Colonic mucosa (tissue), 4 donors: ENCODE measurements at regions not wholly inside any gene's neighbourhood (a gene's known extent, or its start where the extent isn't known, plus 50 kb on each side); places are given as distances from the start of the nearest gene placed in this dataset.

ENCODE experiments used
- DNase-seq: peaks from one replicate; pipeline ENCODE4 v3.0.0-alpha.2; 2020
- H3K27ac ChIP-seq: fragments of 200-600 bp; one replicate; pipeline ENCODE4 v1.8.0; 2021
- H3K27me3 ChIP-seq: fragments of 200-600 bp; one replicate; pipeline ENCODE4 v1.8.0; 2021
- H3K36me3 ChIP-seq: fragments of 200-600 bp; one replicate; pipeline ENCODE4 v1.8.0; 2021
- H3K4me1 ChIP-seq: fragments of 200-600 bp; one replicate; pipeline ENCODE4 v1.8.0; 2021; ENCODE audit warnings: mild to moderate bottlenecking
- H3K4me3 ChIP-seq: fragments of 200-600 bp; one replicate; pipeline ENCODE4 v1.8.0; 2021
- H3K9ac ChIP-seq, 2 donors: one replicate each; pipeline ENCODE4 v1.7.0; 2013; ENCODE audit warnings: control low read depth in 2 of 2, low read depth in 2 of 2, low read length in 2 of 2
- H3K9me3 ChIP-seq: fragments of 200-600 bp; one replicate; pipeline ENCODE4 v1.8.0; 2021
- CTCF ChIP-seq: fragments of 200-600 bp; IDR thresholded peaks from one replicate; pipeline ENCODE4 v1.8.0; 2022; ENCODE audit warnings: antibody characterized with exemption, mild to moderate bottlenecking
- intact Hi-C: fragments of 100-400 bp; cut with DNase I; formaldehyde crosslinking; loops from one replicate; pipeline ENCODE4 v1.14.1; 2022
- donor health status: healthy.
- donor health status: DM: no; HTN: no; CAD: no.
- donor health status: DM: no; HTN: no; CAD: no.

GRCh38 chr5:43851741-43852140 lies 248.8 kb downstream of the NNT start:
- no peak for TF ChIP-seq CTCF
- Histone ChIP-seq H3K9ac (no peak overlapping the region), H3K4me1 (no peaks in the 10 kb centered on the region), H3K36me3 (no peaks in the 10 kb centered on the region), H3K27ac (no peak overlapping the region), H3K4me3 (no peak overlapping the region), H3K9me3 (no peaks in the 10 kb centered on the region), H3K27me3 (no peaks in the 10 kb centered on the region)
- DNase-seq = no peak
- intact Hi-C loops = no loop called here

GRCh38 chr5:43840424-43841125 lies 237.6 kb downstream of the NNT start:
- no peaks in the 10 kb centered on the region for H3K4me1 ChIP-seq
- no peak overlapping the region for H3K4me3 ChIP-seq
- DNase-seq = no peak
- no peak for TF ChIP-seq CTCF
- no peaks in the 10 kb centered on the region for H3K27me3 ChIP-seq
- intact Hi-C loops = no loop called here
- no peaks in the 10 kb centered on the region for H3K9me3 ChIP-seq
- no peak overlapping the region for H3K27ac ChIP-seq
- no peaks in the 10 kb centered on the region for H3K36me3 ChIP-seq
- H3K9ac ChIP-seq = no peak overlapping the region

- H3K36me3 ChIP-seq = no peaks in the 10 kb centered on the region
- intact Hi-C loops = no loop called here
- no peaks in the 10 kb centered on the region for H3K4me1 ChIP-seq
- H3K4me3 ChIP-seq = no peak overlapping the region
- no peak for TF ChIP-seq CTCF
- H3K9ac ChIP-seq = no peak overlapping the region
- no peaks in the 10 kb centered on the region for H3K27me3 ChIP-seq
- DNase-seq = no peak
- no peak overlapping the region for H3K27ac ChIP-seq
- no peaks in the 10 kb centered on the region for H3K9me3 ChIP-seq
Observed at GRCh38 chr5:43839218-43839617, 236.2 kb downstream of the NNT start.

GRCh38 chr5:43837996-43838395 lies 235.0 kb downstream of the NNT start:
- Histone ChIP-seq H3K27ac (no peak overlapping the region), H3K36me3 (no peaks in the 10 kb centered on the region), H3K9ac (no peak overlapping the region), H3K9me3 (no peaks in the 10 kb centered on the region), H3K27me3 (no peaks in the 10 kb centered on the region), H3K4me3 (no peak overlapping the region), H3K4me1 (no peaks in the 10 kb centered on the region)
- no peak for DNase-seq
- intact Hi-C loops = no loop called here
- TF ChIP-seq CTCF = no peak

GRCh38 chr5:43837091-43837490 lies 234.1 kb downstream of the NNT start:
- H3K9ac ChIP-seq = no peak overlapping the region
- H3K27ac ChIP-seq = no peak overlapping the region
- no peak overlapping the region for H3K4me3 ChIP-seq
- no peaks in the 10 kb centered on the region for H3K4me1 ChIP-seq
- TF ChIP-seq CTCF = no peak
- H3K36me3 ChIP-seq = no peaks in the 10 kb centered on the region
- no peak for DNase-seq
- H3K27me3 ChIP-seq = no peaks in the 10 kb centered on the region
- H3K9me3 ChIP-seq = no peaks in the 10 kb centered on the region
- intact Hi-C loops = no loop called here
